GM12891 (cell line): ENCODE measurements at regions not wholly inside any gene's neighbourhood (a gene's known extent, or its start where the extent isn't known, plus 50 kb on each side); places are given as distances from the start of the nearest gene placed in this dataset.

Experiments
- PAX5 ChIP-seq: IDR thresholded peaks from 2 replicates; pipeline ENCODE4 v1.6.1; 2011; ENCODE audit warnings: low read length, moderate library complexity, mild to moderate bottlenecking; ENCODE audit not compliant: insufficient read depth, severe bottlenecking
- POLR2A ChIP-seq: IDR thresholded peaks from 2 replicates; pipeline ENCODE4 v1.6.1; 2011; ENCODE audit warnings: low read depth, low read length, control low read depth
- POLR2AphosphoS5 ChIP-seq: IDR thresholded peaks from 2 replicates; pipeline ENCODE4 v1.6.1; 2011; ENCODE audit warnings: low read depth, low read length, control low read depth
- TAF1 ChIP-seq: IDR thresholded peaks from 2 replicates; pipeline ENCODE4 v1.6.1; 2011; ENCODE audit warnings: low read depth, low read length, control low read depth

GRCh38 chr2:236342507-236342906, 78.3 kb upstream of the ASB18 start:
- TF ChIP-seq POLR2A (no peak), TAF1 (no peak), POLR2AphosphoS5 (no peak), PAX5 (no peak)
